Lung (tissue), 11 donors: ENCODE measurements at regions not wholly inside any gene's neighbourhood (a gene's known extent, or its start where the extent isn't known, plus 50 kb on each side); places are given as distances from the start of the nearest gene placed in this dataset.
A peak's percentile ranks its signal among the peaks of the same experiment; 100 is the strongest.
"Not testable (repeated sequence)": the region's sequence is repeated elsewhere in the genome, so short reads cannot be mapped to it uniquely, and the experiment has no call there.

Experiments
- ATAC-seq: fragments of 200-7000 bp; cut with Tn5 transposase; one replicate; pipeline ENCODE4 v1.9.1; 2020; ENCODE audit warnings: moderate number of reproducible peaks; ENCODE audit not compliant: insufficient read depth, low FRiP score
- DNase-seq, 3 donors: peaks; one replicate each; pipeline ENCODE4 v3.0.0-alpha.2; 2013 to 2017
- H3K27ac ChIP-seq, 2 donors: one replicate each; pipeline ENCODE4 v1.5.1; 2013; ENCODE audit warnings: mild to moderate bottlenecking in 2 of 2, moderate library complexity in 2 of 2, control low read depth in 1 of 2, inconsistent platforms in 1 of 2, low read depth in 1 of 2, low read length in 1 of 2
- H3K27me3 ChIP-seq, 3 donors: one replicate each; pipeline ENCODE4 v1.5.1; 2013; ENCODE audit warnings: low read length in 2 of 3; ENCODE audit not compliant: control insufficient read depth in 3 of 3, insufficient read depth in 3 of 3
- H3K36me3 ChIP-seq, 4 donors: one replicate each; pipeline ENCODE4 v1.5.1; 2013; ENCODE audit warnings: low read length in 4 of 4, mild to moderate bottlenecking in 1 of 4, moderate library complexity in 1 of 4; ENCODE audit not compliant: control insufficient read depth in 4 of 4, insufficient read depth in 4 of 4
- H3K4me1 ChIP-seq, 5 donors: one replicate each; pipeline ENCODE4 v1.5.1; 2013; ENCODE audit warnings: low read length in 5 of 5, mild to moderate bottlenecking in 2 of 5, moderate library complexity in 1 of 5; ENCODE audit not compliant: control insufficient read depth in 5 of 5, insufficient read depth in 5 of 5
- H3K4me3 ChIP-seq: one replicate; pipeline ENCODE4 v1.5.1; 2013; ENCODE audit warnings: mild to moderate bottlenecking, control low read depth, moderate library complexity
- H3K9ac ChIP-seq, 2 donors: one replicate each; pipeline ENCODE4 v1.5.1; 2013; ENCODE audit warnings: low read length in 2 of 2, control low read depth in 1 of 2; ENCODE audit not compliant: insufficient read depth in 1 of 2
- H3K9me3 ChIP-seq, 4 donors: one replicate each; pipeline ENCODE4 v1.5.1; 2013; ENCODE audit warnings: low read length in 3 of 4, mild to moderate bottlenecking in 1 of 4, moderate library complexity in 1 of 4; ENCODE audit not compliant: control insufficient read depth in 4 of 4, insufficient read depth in 3 of 4
- WGBS, 2 donors: extraction: QIAGEN DNeasy Blood & Tissue Kit; methylation state at CpG; one replicate each; pipeline ENCODE4 v1.1.7; 2013; 5-methylcytosine and 5-hydroxymethylcytosine counted together
- TF ChIP-seq, protein P1 (sequence below): IDR thresholded peaks from 2 replicates; pipeline ENCODE4 v1.5.1; 2012; ENCODE audit warnings: mild to moderate bottlenecking; ENCODE audit errors: control extremely low read depth, extremely low read depth
- donor health status: control.
- donor health status: control.
- donor health status: Bipolar disorder and iron deficiency.
- donor health status: healthy.
- donor health status: DM: yes; HTN: yes; CAD: no.

DNA sequence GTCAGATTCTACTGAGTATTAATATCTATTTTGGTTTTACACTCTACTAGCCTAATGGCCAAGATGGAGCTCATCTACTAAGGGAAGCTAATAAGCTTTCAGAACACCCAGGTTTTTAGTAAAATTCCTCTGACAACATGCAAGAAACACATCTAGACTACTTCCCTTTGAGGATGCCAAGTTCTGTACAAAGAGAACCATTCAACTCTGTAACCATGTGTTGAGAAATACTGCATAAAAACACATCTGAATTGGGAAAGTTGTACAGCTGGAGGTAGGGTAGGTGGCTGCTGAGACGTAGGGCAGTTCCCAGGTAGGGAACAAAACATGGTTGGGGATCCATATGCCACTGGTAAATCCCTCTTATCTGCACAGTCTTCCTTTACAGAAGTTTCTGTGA is 66.2 kb downstream of the SC5D start:
- 25 to 51% methylated on average over 1 of the region's 1 CpG for WGBS, 2 donors
- peaks cover 0 to 4% (median 3%) of the 10 kb centered on the region in 3 donors for H3K27me3 ChIP-seq
- H3K4me3 ChIP-seq: no peak overlapping the region
- H3K36me3 ChIP-seq: no peaks in the 10 kb centered on the region
- no peak for ATAC-seq
- no peak overlapping the region for H3K27ac ChIP-seq
- H3K9ac ChIP-seq: no peak overlapping the region
- TF ChIP-seq, protein P1, sequence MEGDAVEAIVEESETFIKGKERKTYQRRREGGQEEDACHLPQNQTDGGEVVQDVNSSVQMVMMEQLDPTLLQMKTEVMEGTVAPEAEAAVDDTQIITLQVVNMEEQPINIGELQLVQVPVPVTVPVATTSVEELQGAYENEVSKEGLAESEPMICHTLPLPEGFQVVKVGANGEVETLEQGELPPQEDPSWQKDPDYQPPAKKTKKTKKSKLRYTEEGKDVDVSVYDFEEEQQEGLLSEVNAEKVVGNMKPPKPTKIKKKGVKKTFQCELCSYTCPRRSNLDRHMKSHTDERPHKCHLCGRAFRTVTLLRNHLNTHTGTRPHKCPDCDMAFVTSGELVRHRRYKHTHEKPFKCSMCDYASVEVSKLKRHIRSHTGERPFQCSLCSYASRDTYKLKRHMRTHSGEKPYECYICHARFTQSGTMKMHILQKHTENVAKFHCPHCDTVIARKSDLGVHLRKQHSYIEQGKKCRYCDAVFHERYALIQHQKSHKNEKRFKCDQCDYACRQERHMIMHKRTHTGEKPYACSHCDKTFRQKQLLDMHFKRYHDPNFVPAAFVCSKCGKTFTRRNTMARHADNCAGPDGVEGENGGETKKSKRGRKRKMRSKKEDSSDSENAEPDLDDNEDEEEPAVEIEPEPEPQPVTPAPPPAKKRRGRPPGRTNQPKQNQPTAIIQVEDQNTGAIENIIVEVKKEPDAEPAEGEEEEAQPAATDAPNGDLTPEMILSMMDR: no peak
- peak in 1 of 3 donors; percentile 65 for DNase-seq
- H3K9me3 ChIP-seq: no peaks in the 10 kb centered on the region
- no peaks in the 10 kb centered on the region for H3K4me1 ChIP-seq

GRCh38 chr11:121359591-121359990 is 67.0 kb downstream of the SC5D start:
- DNase-seq (no peak), ATAC-seq (no peak)
- no peak overlapping the region for H3K27ac ChIP-seq
- TF ChIP-seq, protein P1: no peak
- no peak overlapping the region for H3K9ac ChIP-seq
- peaks cover 0 to 4% (median 3%) of the 10 kb centered on the region in 3 donors for H3K27me3 ChIP-seq
- no peaks in the 10 kb centered on the region for H3K9me3 ChIP-seq
- no peaks in the 10 kb centered on the region for H3K36me3 ChIP-seq
- no peaks in the 10 kb centered on the region for H3K4me1 ChIP-seq
- no peak overlapping the region for H3K4me3 ChIP-seq

DNA sequence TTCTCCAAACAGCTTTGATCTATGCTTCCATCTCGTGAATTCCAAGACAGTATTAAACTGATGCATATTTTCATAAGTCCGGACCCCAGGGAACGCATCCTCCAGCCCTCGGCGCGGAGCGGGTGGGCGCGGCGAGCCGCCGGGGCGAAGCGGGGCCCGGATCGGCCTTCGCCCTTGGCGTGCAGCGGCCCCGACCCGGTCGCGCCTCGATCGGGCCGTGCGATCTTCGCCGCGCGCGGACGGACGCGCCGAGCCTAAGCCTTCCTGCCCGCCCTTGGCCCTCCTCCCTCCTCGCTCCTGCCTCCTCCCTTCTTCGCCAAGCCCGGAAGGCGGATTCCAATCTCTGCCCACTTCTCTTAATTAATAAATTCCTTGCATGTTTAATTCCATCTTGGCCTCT is 70.4 kb downstream of the SC5D start:
- H3K36me3 ChIP-seq, H3K9me3 ChIP-seq, ATAC-seq, H3K9ac ChIP-seq, H3K27me3 ChIP-seq, H3K27ac ChIP-seq, H3K4me3 ChIP-seq, DNase-seq: not testable (repeated sequence)
- peaks cover 0 to 22% (median 0%) of the 10 kb centered on the region in 5 donors for H3K4me1 ChIP-seq
- WGBS, 2 donors: 94 to 96% methylated on average over 24 to 41 of the region's 41 CpGs

DNA sequence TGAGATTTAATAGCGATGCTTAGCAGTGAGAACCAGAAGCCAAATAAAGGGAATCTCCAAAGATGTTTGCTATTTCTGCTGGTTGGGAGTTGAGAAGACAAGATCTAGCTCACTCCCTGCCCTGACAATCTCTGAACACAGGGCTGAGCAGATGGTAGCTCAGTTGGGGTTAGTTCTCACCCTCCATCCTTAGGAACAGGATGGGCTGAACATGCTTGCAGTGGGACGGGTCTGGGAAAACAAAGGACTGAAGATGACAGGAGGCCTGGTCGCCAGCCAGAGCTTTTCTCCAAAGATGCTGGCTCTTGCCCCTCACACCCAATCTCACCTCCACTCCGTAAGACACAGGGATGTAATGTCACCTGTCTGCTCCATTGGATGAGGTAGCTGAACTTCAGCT is 72.7 kb downstream of the SC5D start:
- ATAC-seq: no peak
- Histone ChIP-seq H3K4me1 (peaks cover 0 to 38% (median 0%) of the 10 kb centered on the region in 5 donors), H3K4me3 (no peak overlapping the region), H3K27ac (no peak overlapping the region), H3K9ac (no peak overlapping the region), H3K9me3 (no peaks in the 10 kb centered on the region), H3K27me3 (peaks cover 0 to 4% (median 0%) of the 10 kb centered on the region in 3 donors), H3K36me3 (no peaks in the 10 kb centered on the region)
- DNase-seq: no peak
- WGBS, 2 donors: 95 to 99% methylated on average over 4 of the region's 4 CpGs
- TF ChIP-seq, protein P1: no peak
